ENCODE measurements at regions not wholly inside any gene's neighbourhood (a gene's known extent, or its start where the extent isn't known, plus 50 kb on each side); places are given as distances from the start of the nearest gene placed in this dataset.
"Not testable (repeated sequence)": the region's sequence is repeated elsewhere in the genome, so short reads cannot be mapped to it uniquely, and the experiment has no call there.

DNA sequence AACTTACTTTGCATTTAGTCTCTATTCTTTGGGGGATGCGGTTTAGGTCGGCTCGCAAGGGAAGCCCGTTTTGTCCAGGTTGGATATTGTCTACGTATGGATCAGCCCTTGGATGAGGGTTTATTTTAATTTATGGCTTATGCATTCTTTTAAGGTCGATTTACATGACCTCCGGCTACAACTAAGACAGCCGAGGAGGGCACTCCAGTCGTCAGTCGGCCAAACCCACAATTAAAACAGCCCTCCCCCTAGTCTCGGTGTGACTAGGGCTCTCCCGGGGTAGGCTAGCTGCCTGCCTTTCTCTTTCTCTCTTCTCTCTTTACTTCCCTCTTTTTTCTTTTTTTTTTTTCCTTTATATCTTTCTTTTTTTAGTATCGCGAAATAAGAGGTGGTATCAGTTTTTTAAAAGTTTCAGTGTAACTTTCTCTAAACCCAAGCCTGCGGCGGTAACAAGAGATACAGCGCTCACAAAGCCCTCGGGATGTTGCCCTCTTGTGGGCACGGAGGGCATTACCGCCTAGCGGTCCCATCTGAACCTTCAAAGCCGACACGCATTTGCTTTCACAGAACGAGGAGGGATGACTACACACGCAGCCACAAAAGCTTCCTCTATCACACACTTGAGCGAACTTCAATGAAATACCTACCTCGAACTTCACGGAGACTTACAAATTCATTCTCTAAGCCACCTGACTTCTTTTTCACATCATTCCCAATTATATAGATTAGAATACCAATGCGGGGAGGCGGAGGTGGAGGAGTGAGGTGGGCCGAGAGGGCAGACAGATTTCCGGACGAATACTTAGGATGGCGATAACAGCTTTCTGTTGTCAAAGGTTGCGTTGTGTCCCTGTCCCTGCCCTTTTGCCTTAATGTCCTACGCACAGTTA is 132.3 kb upstream of the C11orf58 start:
- DNase-seq: peak; percentile 92

- peak; percentile 68 for DNase-seq
Observed at GRCh38 chr11:16605389-16605893, 133.0 kb upstream of the C11orf58 start.

- peak; percentile 35 for DNase-seq
Observed at GRCh38 chr11:16604794-16605388, 133.6 kb upstream of the C11orf58 start.

GRCh38 chr11:16603890-16604793 is 134.3 kb upstream of the C11orf58 start:
- DNase-seq: no peak

GRCh38 chr11:16603245-16603644 is 135.2 kb upstream of the C11orf58 start:
- no peak for DNase-seq

DNA sequence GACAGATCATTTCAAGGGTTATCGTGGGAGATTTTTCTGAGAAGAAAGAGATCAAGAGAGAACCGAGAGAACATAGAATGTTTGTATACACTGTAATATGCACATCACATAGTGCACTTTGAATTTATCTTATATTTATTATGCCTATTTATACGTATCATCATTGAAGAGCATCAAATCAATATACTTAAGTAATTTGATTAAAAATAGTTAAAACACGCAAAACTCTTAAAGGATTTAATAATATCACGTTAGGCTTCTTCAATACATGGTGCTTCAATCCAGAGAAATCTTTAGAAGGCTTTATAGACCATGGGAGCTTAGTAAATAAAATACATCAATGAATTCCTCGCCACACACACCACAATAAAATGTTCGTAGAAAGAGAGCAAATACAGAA is 139.5 kb upstream of the C11orf58 start:
- DNase-seq: no peak

- no peak for DNase-seq
Observed at GRCh38 chr11:16598032-16598431, 140.4 kb upstream of the C11orf58 start.

- no peak for DNase-seq
Observed at GRCh38 chr11:16596231-16596630, 142.2 kb upstream of the C11orf58 start.

DNA sequence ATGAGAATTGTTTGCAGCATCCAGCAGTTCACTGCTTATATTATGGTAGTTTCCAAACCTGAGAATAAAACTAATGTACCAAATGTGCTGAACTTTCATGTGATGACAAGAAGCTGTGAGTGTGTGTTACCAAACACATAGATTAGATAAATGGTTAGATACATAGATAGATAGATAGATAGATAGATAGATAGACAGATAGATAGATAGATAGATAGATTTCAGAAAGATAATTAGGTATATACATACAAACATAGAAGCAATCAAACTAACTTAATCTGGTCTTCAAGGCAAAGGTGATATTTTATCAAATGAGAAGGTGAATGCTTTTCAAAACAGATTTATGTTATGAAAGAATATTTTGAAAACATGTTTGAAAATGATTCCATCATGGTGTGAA is 147.3 kb upstream of the C11orf58 start:
- DNase-seq: no peak

DNA sequence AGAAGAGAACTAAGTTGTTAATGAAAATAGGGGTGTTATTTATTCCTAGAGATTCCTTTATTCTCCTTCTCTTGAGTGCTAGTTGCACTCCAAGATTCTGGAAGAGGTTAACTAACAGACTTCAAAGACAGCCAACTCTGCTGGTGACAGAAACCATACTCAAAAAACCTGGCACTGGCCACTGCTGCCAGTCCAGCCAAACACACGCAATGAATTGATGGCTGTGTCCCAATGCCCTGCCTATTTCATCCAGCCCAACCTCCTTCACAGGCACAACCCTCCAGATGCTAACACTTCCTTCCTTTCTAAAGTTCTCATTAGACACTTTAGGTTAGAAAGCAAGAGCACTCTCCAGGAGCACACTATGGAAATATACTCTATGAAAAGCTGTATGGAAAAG is 150.8 kb upstream of the C11orf58 start:
- DNase-seq: no peak

- no peak for DNase-seq
Observed at GRCh38 chr11:16584569-16584968, 153.9 kb upstream of the C11orf58 start.

GRCh38 chr11:16581078-16581477 is 157.4 kb upstream of the C11orf58 start:
- not testable (repeated sequence) for DNase-seq

- DNase-seq: no peak
Observed at GRCh38 chr11:16577490-16577889, 161.0 kb upstream of the C11orf58 start.

DNA sequence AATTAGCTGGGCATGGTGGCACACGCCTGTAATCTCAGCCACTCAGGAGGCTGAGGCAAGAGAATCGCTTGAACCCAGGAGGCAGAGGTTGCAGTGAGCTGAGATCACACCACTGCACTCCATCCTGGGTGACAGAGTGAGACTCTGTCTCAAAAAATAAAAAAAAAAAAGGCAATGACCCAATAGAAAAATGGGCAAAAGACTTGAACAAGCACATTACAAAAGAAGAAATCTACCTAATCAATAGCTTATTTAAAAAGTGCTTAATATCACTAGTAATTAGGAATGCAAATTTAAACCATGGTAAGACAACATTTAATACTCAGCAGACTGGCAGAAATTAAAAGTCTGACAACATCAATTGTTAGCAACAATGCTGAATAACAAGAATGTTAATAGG is 163.6 kb upstream of the C11orf58 start:
- DNase-seq: not testable (repeated sequence)

DNA sequence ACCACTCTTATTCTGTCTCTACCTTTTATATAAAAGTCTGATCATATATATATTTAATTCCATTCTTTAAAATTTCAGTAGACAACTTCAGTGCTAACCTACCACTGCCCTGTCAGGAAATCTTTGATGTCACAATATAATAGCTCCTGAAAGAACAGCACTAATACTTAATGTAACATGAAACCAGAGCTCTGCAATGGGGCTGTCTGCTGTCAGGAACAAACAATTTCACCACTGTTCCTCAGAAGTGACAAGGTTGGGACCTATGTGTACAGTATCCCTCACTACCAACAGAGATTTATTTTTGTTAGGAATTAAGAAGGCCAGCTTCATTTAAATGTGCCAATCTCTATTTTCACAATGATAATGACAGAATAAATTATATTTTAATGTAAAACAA is 165.5 kb upstream of the C11orf58 start:
- peak; percentile 42 for DNase-seq

DNA sequence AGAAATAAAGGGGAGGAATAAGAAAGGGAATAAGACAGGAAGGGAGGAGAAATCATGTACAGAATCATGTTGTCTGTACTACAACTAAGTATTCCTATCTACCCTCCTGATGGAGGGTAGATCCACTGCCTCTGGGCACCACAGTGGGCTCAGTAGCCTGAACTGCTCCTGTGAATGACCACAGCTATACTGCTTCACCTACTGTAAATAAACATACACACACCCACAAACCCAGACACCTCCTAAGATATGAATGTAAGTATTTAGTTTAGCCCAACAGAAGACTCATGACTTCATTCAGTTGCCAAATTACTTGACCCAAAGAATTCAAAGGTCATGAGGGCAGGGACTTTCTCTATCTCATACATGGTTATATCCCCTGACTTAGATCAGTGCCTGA is 177.3 kb upstream of the C11orf58 start:
- no peak for DNase-seq

DNA sequence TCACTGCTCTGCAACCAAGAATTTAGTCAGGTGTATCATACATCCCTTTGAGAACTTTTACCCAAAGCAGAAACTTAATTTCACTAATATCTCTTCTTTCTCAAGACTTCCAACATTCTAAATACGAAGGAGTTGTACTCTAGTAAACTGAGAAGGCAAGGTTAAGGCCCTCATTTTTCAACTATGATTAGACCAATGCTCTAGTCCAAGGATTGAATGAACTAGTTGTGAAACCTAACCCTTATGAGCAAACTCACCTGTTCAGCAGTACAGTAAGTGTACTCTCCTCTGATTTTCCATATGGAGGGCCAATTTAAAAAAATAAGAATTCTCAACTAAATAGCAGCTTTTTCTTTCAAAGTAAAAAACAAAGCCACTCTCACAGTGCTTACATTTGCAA is 180.0 kb upstream of the C11orf58 start:
- no peak for DNase-seq

GRCh38 chr11:16555956-16556355 is 182.5 kb upstream of the C11orf58 start:
- no peak for DNase-seq

- no peak for DNase-seq
Observed at GRCh38 chr11:16554361-16554760, 184.1 kb upstream of the C11orf58 start.

- DNase-seq: no peak
Observed at GRCh38 chr11:16547879-16548278, 190.6 kb upstream of the C11orf58 start.

DNA sequence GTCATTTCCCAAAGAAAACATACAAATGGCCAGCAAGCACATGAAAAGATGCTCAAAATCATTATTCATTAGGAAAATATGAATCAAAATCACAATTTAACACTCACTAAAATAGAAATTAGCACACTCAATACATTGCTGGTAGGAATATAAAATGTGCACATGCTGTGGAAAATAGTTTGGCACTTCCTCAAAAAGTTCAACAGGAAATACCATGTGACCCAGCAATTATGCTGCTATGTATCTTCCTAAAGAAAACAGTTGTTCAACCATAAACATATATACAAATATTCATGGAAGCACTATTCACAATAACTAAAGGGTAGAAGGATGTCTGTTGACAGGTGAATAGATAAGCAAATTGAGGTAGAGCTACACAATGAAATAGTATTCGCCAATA is 187.3 kb upstream of the SOX6 start:
- no peak for DNase-seq

DNA sequence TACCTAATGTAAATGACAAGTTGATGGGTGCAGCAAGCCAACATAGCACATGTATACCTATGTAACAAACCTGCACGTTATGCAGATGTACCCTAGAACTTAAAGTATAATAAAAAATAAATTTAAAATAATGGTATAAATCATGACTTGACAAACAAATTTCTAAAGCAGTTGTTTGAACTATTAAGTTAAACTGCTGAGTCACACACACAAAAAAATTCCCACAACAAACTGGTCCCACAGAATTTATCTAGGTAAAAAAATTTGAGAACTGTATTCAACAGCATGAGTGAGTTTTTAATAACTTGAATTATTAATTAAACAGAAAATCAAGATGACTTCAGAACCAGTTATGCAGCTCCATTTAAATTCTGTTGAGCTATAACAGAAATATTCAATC is 186.0 kb upstream of the SOX6 start:
- no peak for DNase-seq

DNA sequence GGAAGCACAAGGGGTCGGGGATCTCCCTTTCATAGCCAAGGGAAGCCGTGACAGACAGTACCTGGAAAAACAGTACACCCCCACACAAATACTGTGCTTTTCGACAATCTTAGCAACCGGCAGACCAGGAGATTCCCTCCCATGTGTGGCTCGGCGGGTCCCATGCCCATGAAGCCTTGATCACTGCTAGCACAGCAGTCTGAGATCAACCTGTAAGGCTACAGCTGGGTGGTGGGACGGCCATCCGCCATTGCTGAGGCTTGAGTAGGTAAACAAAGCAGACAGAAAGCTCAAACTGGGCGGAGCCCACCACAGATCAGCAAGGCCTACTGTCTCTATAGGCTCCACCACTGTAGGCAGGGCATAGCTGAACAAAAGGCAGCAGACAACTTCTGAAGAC is 180.2 kb upstream of the SOX6 start:
- DNase-seq: no peak

Measured in NCI-H1105 treated with DMSO at 0.1 percent for 48 hours (cell line).